ENCODE measurements at regions not wholly inside any gene's neighbourhood (a gene's known extent, or its start where the extent isn't known, plus 50 kb on each side); places are given as distances from the start of the nearest gene placed in this dataset.
A peak's percentile ranks its signal among the peaks of the same experiment; 100 is the strongest.

- TF ChIP-seq CTCF (IDR thresholded peaks at IDR 0.05), result no peak
- no peak for ATAC-seq
Observed at GRCh38 chr3:168152149-168152548, 56.4 kb upstream of the GOLIM4 start.

More at GRCh38 chr3:168152149-168152548, 56.4 kb upstream of the GOLIM4 start:
- Histone ChIP-seq H3K4me1 (no peaks in the 10 kb centered on the region), H3K27me3 (no peaks in the 10 kb centered on the region), H3K9me3 (no peaks in the 10 kb centered on the region), H3K27ac (no peak overlapping the region), H3K4me3 (no peak overlapping the region), H3K36me3 (no peaks in the 10 kb centered on the region)
- DNase-seq, result no peak
- intact Hi-C loops (cut with DNase I), result no loop called here

Small RNAs in the stretch of these regions (microRNA-seq; reads per million reads assigned to microRNA genes)
- gene MIR551B (ENCODE audit: borderline microRNAs expressed), result 1.8 reads per million, percentile 5 among the genes with 10 or more reads in this experiment
